Smooth muscle cell (in vitro differentiated cells): ENCODE measurements at regions not wholly inside any gene's neighbourhood (a gene's known extent, or its start where the extent isn't known, plus 50 kb on each side); places are given as distances from the start of the nearest gene placed in this dataset.
A peak's percentile ranks its signal among the peaks of the same experiment; 100 is the strongest.

ENCODE experiments used
- DNase-seq: peaks from one replicate; lab custom pipeline; 2025; ENCODE audit not compliant: unreplicated experiment; lab: John Stamatoyannopoulos, UW
- H2AFZ ChIP-seq: fragments of 200-600 bp; sonication (generic); 2 replicates; pipeline ENCODE4 v1.6.0; 2016; ENCODE audit warnings: antibody characterized with exemption, low read depth, mild to moderate bottlenecking
- H3F3A ChIP-seq: fragments of 200-600 bp; sonication (generic); 2 replicates; pipeline ENCODE4 v1.6.0; 2017; ENCODE audit warnings: antibody characterized with exemption, low read depth
- H3K27ac ChIP-seq: fragments of 200-600 bp; sonication (generic); 2 replicates; pipeline ENCODE4 v1.5.1; 2016; ENCODE audit warnings: low read depth, mild to moderate bottlenecking
- H3K27me3 ChIP-seq: fragments of 200-600 bp; sonication (generic); 2 replicates; pipeline ENCODE4 v1.6.1; 2016; ENCODE audit warnings: low read depth, mild to moderate bottlenecking
- H3K36me3 ChIP-seq: fragments of 200-600 bp; sonication (generic); 2 replicates; pipeline ENCODE4 v1.5.1; 2016; ENCODE audit warnings: low read depth
- H3K4me1 ChIP-seq: fragments of 200-600 bp; sonication (generic); 2 replicates; pipeline ENCODE4 v1.5.1; 2016; ENCODE audit warnings: low read depth
- H3K4me2 ChIP-seq: fragments of 200-600 bp; sonication (generic); 2 replicates; pipeline ENCODE4 v1.6.0; 2016; ENCODE audit warnings: mild to moderate bottlenecking
- H3K4me3 ChIP-seq: fragments of 200-600 bp; sonication (generic); 2 replicates; pipeline ENCODE4 v1.5.1; 2016; ENCODE audit warnings: mild to moderate bottlenecking
- H3K79me2 ChIP-seq: fragments of 200-600 bp; sonication (generic); 2 replicates; pipeline ENCODE4 v1.6.0; 2016; ENCODE audit warnings: low read depth, mild to moderate bottlenecking
- H3K9ac ChIP-seq: fragments of 200-600 bp; sonication (generic); 2 replicates; pipeline ENCODE4 v1.6.0; 2016; ENCODE audit warnings: low read depth
- H3K9me3 ChIP-seq: fragments of 200-600 bp; sonication (generic); replicated peaks from 2 replicates; pipeline ENCODE4 v1.5.1; 2016; ENCODE audit warnings: low read depth
- H4K20me1 ChIP-seq: fragments of 200-600 bp; sonication (generic); 2 replicates; pipeline ENCODE4 v1.6.0; 2016; ENCODE audit warnings: low read depth
- WGBS: methylation state at CpG from one replicate; pipeline ENCODE4 v1.1.7; 2016; ENCODE audit warnings: low lambda C conversion rate; 5-methylcytosine and 5-hydroxymethylcytosine counted together
- TF ChIP-seq, protein P1 (sequence below): fragments of 200-600 bp; sonication (generic); IDR thresholded peaks from 2 replicates; pipeline ENCODE4 v1.5.1; 2017; ENCODE audit warnings: borderline replicate concordance, mild to moderate bottlenecking, antibody characterized with exemption; ENCODE audit not compliant: insufficient read depth, poor library complexity, severe bottlenecking

DNA sequence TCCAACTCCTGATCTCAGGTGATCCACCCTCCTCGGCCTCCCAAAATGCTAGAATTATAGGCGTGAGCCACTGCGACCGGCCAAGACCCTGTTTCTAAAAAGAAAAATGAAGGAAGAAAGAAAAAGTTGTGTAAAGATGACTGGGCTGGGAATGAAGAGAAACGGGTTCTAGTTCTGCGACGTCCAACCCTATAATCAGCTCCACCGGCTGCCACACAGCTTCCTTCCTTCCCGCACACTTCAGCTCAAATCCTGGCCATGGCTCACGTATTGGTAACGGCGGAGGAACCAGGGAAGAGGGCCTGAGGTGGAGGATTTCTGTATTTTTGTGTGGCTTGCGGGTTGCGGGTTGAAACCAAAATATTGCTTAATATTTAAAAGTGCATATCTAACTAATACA, 88.1 kb downstream of the MYL12B start:
- H3K4me3 ChIP-seq: no peak overlapping the region
- no peak overlapping the region for H2AFZ ChIP-seq
- H3K4me1 ChIP-seq: peaks cover 16% of the 10 kb centered on the region
- 87% methylated on average over 14 of the region's 14 CpGs for WGBS
- H3K36me3 ChIP-seq: no peaks in the 10 kb centered on the region
- H4K20me1 ChIP-seq: no peaks in the 10 kb centered on the region
- H3K9ac ChIP-seq: no peak overlapping the region
- peak overlapping the region; percentile 60 for H3K27ac ChIP-seq
- no peaks in the 10 kb centered on the region for H3K27me3 ChIP-seq
- H3K9me3 ChIP-seq: no peaks in the 10 kb centered on the region
- no peak overlapping the region for H3K4me2 ChIP-seq
- TF ChIP-seq, protein P1, sequence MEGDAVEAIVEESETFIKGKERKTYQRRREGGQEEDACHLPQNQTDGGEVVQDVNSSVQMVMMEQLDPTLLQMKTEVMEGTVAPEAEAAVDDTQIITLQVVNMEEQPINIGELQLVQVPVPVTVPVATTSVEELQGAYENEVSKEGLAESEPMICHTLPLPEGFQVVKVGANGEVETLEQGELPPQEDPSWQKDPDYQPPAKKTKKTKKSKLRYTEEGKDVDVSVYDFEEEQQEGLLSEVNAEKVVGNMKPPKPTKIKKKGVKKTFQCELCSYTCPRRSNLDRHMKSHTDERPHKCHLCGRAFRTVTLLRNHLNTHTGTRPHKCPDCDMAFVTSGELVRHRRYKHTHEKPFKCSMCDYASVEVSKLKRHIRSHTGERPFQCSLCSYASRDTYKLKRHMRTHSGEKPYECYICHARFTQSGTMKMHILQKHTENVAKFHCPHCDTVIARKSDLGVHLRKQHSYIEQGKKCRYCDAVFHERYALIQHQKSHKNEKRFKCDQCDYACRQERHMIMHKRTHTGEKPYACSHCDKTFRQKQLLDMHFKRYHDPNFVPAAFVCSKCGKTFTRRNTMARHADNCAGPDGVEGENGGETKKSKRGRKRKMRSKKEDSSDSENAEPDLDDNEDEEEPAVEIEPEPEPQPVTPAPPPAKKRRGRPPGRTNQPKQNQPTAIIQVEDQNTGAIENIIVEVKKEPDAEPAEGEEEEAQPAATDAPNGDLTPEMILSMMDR: no peak
- DNase-seq: no peak
- peaks cover 5% of the 10 kb centered on the region for H3F3A ChIP-seq
- no peaks in the 10 kb centered on the region for H3K79me2 ChIP-seq

DNA sequence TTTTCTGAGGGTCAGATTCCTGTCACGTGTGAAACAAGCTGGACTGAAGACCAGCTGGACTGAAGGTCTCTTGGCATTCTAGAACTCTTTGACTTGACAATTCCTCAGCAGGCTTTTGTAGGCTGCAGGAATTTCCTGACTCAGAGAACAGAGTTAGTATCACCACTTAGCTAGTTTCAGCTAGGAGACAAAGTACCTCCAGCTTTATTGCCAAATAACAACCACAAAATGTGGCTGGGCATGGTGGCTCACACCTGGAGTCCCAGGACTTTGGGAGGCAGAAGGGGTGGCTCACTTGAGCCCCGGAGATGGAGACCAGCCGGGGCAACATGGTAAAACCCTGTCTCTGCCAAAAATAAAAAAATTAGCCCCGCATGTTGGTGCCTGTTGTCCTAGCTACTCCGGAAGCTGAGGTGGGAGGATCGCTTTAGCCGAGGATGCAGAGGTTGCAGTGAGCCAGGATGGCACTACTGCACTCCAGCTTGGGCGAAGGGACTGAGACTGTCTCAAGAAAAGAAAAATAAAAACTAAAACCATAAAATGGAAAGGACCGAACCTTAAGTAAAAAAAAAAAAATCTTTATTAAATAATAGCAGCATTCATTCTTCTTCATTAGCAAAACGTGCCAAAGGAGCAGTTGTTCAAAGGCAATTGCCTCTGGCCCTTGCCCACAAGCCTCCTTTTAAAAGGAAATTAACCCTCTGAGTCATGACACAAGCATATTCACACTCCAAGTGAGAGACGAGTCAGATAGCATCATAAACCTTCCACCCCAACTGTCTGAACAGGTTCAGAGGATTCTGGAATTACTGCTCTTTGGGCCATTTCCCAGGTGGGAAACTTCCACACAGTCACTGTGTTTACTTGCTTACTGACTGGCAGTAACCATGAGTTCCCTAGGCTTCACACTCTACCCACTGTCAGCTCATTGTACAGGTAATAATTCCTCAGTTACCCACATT, 88.9 kb downstream of the MYL12B start:
- no peaks in the 10 kb centered on the region for H3K79me2 ChIP-seq
- peaks cover 16% of the 10 kb centered on the region for H3K4me1 ChIP-seq
- H3K4me3 ChIP-seq: no peak overlapping the region
- H3K27me3 ChIP-seq: no peaks in the 10 kb centered on the region
- no peaks in the 10 kb centered on the region for H3F3A ChIP-seq
- H3K27ac ChIP-seq: peak overlapping the region; percentile 60
- 66% methylated on average over 11 of the region's 11 CpGs for WGBS
- no peak overlapping the region for H2AFZ ChIP-seq
- H3K9me3 ChIP-seq: no peaks in the 10 kb centered on the region
- TF ChIP-seq, protein P1: no peak
- H3K36me3 ChIP-seq: no peaks in the 10 kb centered on the region
- DNase-seq: no peak
- H4K20me1 ChIP-seq: no peaks in the 10 kb centered on the region
- H3K4me2 ChIP-seq: no peak overlapping the region
- H3K9ac ChIP-seq: no peak overlapping the region

DNA sequence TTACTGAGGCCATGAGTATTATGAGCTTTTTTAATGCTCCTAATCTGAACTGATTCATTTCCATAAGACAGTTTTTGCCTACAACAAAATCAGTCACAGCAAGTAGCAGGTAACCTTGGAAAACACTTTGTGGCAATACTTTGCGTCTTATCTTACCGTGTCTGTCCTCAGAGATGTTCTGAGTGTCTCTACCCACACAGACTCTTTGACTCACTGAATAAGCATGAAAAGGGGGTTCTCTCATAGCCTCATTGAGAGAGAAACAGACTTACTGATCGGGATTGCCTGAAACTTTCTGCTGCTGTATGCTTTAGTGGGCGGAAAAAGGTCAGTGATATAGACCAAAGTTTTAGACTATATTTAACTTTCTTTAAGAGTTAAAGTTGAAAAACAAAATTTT, 92.6 kb downstream of the MYL12B start:
- TF ChIP-seq, protein P1: no peak
- Histone ChIP-seq H3K27ac (peak overlapping the region; percentile 69), H3K9me3 (no peaks in the 10 kb centered on the region), H3K27me3 (no peaks in the 10 kb centered on the region), H3K4me3 (no peak overlapping the region), H3F3A (no peaks in the 10 kb centered on the region), H3K4me2 (peak overlapping the region; percentile 18), H2AFZ (no peak overlapping the region), H3K79me2 (no peaks in the 10 kb centered on the region), H3K36me3 (no peaks in the 10 kb centered on the region), H4K20me1 (no peaks in the 10 kb centered on the region), H3K4me1 (peaks cover 17% of the 10 kb centered on the region), H3K9ac (no peak overlapping the region)
- WGBS: 45% methylated on average over 4 of the region's 4 CpGs
- DNase-seq: no peak
